GM12878 (cell line): ENCODE measurements at regions not wholly inside any gene's neighbourhood (a gene's known extent, or its start where the extent isn't known, plus 50 kb on each side); places are given as distances from the start of the nearest gene placed in this dataset.

ENCODE experiments used
- CEBPB ChIP-seq, 2 experiments: fragments of 150-350 bp in 1 of 2; IDR thresholded peaks; 2 replicates each; pipeline ENCODE4 v1.6.1; 2012 to 2014; ENCODE audit warnings: low read depth in 2 of 2, low read length in 2 of 2, borderline replicate concordance in 1 of 2, inconsistent platforms in 1 of 2
- CTCF ChIP-seq, 3 experiments: IDR thresholded peaks in 2 of 3; conservative IDR thresholded peaks in 1 of 3; 2 replicates each; pipeline ENCODE4 v1.5.1; 2011; ENCODE audit warnings: low read depth in 3 of 3, low read length in 3 of 3, mild to moderate bottlenecking in 3 of 3, control low read depth in 2 of 3, moderate library complexity in 2 of 3, inconsistent platforms in 1 of 3, mixed read lengths in 1 of 3; ENCODE audit not compliant: control insufficient read depth in 2 of 3, insufficient read depth in 1 of 3; ENCODE audit errors: extremely low read depth in 1 of 3
- ELK1 ChIP-seq: IDR thresholded peaks from 2 replicates; pipeline ENCODE4 v1.6.1; 2012; ENCODE audit warnings: low read depth, low read length, improper control_type of control experiment
- FOS ChIP-seq: IDR thresholded peaks from 3 replicates; pipeline ENCODE4 v1.6.1; 2011; ENCODE audit warnings: borderline replicate concordance; ENCODE audit not compliant: insufficient read length; ENCODE audit errors: extremely low read depth
- PAX5 ChIP-seq: IDR thresholded peaks from 2 replicates; pipeline ENCODE4 v1.6.1; 2011; ENCODE audit warnings: low read depth, low read length, borderline replicate concordance
- POLR2AphosphoS5 ChIP-seq: IDR thresholded peaks from 2 replicates; pipeline ENCODE4 v1.6.1; 2011; ENCODE audit warnings: mild to moderate bottlenecking, low read length, inconsistent platforms
- REST ChIP-seq: IDR thresholded peaks from 2 replicates; pipeline ENCODE4 v1.6.1; 2012; ENCODE audit warnings: mild to moderate bottlenecking, low read depth, low read length
- TCF3 ChIP-seq: IDR thresholded peaks from 2 replicates; pipeline ENCODE4 v1.6.1; 2012; ENCODE audit warnings: low read depth, mild to moderate bottlenecking, low read length, borderline replicate concordance; ENCODE audit not compliant: insufficient read depth
- ZNF274 ChIP-seq: IDR thresholded peaks from one replicate; pipeline ENCODE4 v1.8.0; 2011; ENCODE audit not compliant: insufficient read length, insufficient read depth

GRCh38 chr6:131450861-131451260 is 122.2 kb upstream of the ARG1 start:
- TF ChIP-seq ZNF274 (no peak), CTCF (IDR thresholded peaks at IDR 0.05 in 2 of 3, conservative IDR thresholded peaks at IDR 0.05 in 1 of 3; ENCODE audit: control insufficient read depth in 2 of 3, extremely low read depth in 1 of 3, insufficient read depth in 1 of 3, low read depth in 3 of 3, low read length in 3 of 3) (no peak), FOS (no peak), PAX5 (no peak), POLR2AphosphoS5 (no peak), REST (no peak), ELK1 (no peak), TCF3 (no peak), CEBPB (IDR thresholded peaks at IDR 0.05; ENCODE audit: borderline replicate concordance in 1 of 2, low read depth in 2 of 2, low read length in 2 of 2) (no peak)
